GM20431 (cell line): ENCODE measurements at regions not wholly inside any gene's neighbourhood (a gene's known extent, or its start where the extent isn't known, plus 50 kb on each side); places are given as distances from the start of the nearest gene placed in this dataset.

Experiments
- in situ Hi-C: fragments of 300-500 bp; cut with MseI, MboI; formaldehyde crosslinking; loops from one replicate; pipeline ENCODE4 v1.15.0; 2020; ENCODE audit warnings: low sequenced_read_pairs; ENCODE audit not compliant: unreplicated experiment

GRCh38 chr5:68802430-68802829 is 291.4 kb upstream of the SLC30A5 start:
- in situ Hi-C loops: no loop called here

- in situ Hi-C loops: no loop called here
Measured at GRCh38 chr5:68803881-68804319, 289.9 kb upstream of the SLC30A5 start.

GRCh38 chr5:68804343-68804742 is 289.5 kb upstream of the SLC30A5 start:
- in situ Hi-C loops: no loop called here

GRCh38 chr5:68805444-68805843 is 288.4 kb upstream of the SLC30A5 start:
- in situ Hi-C loops: no loop called here

GRCh38 chr5:68817632-68818031 is 276.2 kb upstream of the SLC30A5 start:
- in situ Hi-C loops: no loop called here

GRCh38 chr5:68818057-68818695 is 275.6 kb upstream of the SLC30A5 start:
- in situ Hi-C loops: no loop called here

- in situ Hi-C loops: no loop called here
Measured at GRCh38 chr5:68818870-68819269, 274.9 kb upstream of the SLC30A5 start.

- in situ Hi-C loops: no loop called here
Measured at GRCh38 chr5:68821056-68821455, 272.8 kb upstream of the SLC30A5 start.

- in situ Hi-C loops: no loop called here
Measured at GRCh38 chr5:68822796-68823195, 271.0 kb upstream of the SLC30A5 start.

GRCh38 chr5:68823301-68823700 is 270.5 kb upstream of the SLC30A5 start:
- in situ Hi-C loops: no loop called here

- in situ Hi-C loops: no loop called here
Measured at GRCh38 chr5:68830377-68830898, 263.4 kb upstream of the SLC30A5 start.

- in situ Hi-C loops: no loop called here
Measured at GRCh38 chr5:68834491-68834981, 259.3 kb upstream of the SLC30A5 start.

GRCh38 chr5:68838157-68838718 is 255.6 kb upstream of the SLC30A5 start:
- in situ Hi-C loops: no loop called here

GRCh38 chr5:68839019-68839552 is 254.7 kb upstream of the SLC30A5 start:
- in situ Hi-C loops: no loop called here

- in situ Hi-C loops: no loop called here
Measured at GRCh38 chr5:68843624-68844364, 250.0 kb upstream of the SLC30A5 start.

GRCh38 chr5:68845131-68845530 is 248.7 kb upstream of the SLC30A5 start:
- in situ Hi-C loops: no loop called here

- in situ Hi-C loops: no loop called here
Measured at GRCh38 chr5:68846828-68847227, 247.0 kb upstream of the SLC30A5 start.

- in situ Hi-C loops: no loop called here
Measured at GRCh38 chr5:68848091-68848490, 245.7 kb upstream of the SLC30A5 start.

GRCh38 chr5:68849103-68849502 is 244.7 kb upstream of the SLC30A5 start:
- in situ Hi-C loops: no loop called here

- in situ Hi-C loops: no loop called here
Measured at GRCh38 chr5:68849906-68850305, 243.9 kb upstream of the SLC30A5 start.

GRCh38 chr5:68861099-68861498 is 232.7 kb upstream of the SLC30A5 start:
- in situ Hi-C loops: no loop called here
